ENCODE measurements at regions not wholly inside any gene's neighbourhood (a gene's known extent, or its start where the extent isn't known, plus 50 kb on each side); places are given as distances from the start of the nearest gene placed in this dataset.

- Histone ChIP-seq H3K9me3 (ENCODE audit: control insufficient read depth in 4 of 4, low read length in 3 of 4) (no peaks in the 10 kb centered on the region), H3K9ac (ENCODE audit: low read depth in 1 of 2, low read length in 2 of 2) (no peak overlapping the region), H3K36me3 (ENCODE audit: control insufficient read depth in 4 of 4, insufficient read depth in 3 of 4, low read depth in 1 of 4, low read length in 3 of 4) (no peaks in the 10 kb centered on the region), H3K4me1 (ENCODE audit: control insufficient read depth in 4 of 4, insufficient read depth in 4 of 4, low read length in 3 of 4) (no peaks in the 10 kb centered on the region), H3K27me3 (ENCODE audit: control insufficient read depth in 4 of 4, insufficient read depth in 4 of 4, low read length in 3 of 4) (no peaks in the 10 kb centered on the region), H3K4me3 (ENCODE audit: low read depth in 1 of 3, low read length in 3 of 3) (no peak overlapping the region), H3K27ac (ENCODE audit: low read depth in 1 of 2, low read length in 2 of 2) (no peak overlapping the region)
- no peak for TF ChIP-seq CTCF (IDR thresholded peaks at IDR 0.05; ENCODE audit: low read depth, low read length, missing input control)
- TF ChIP-seq NR2F2 (IDR thresholded peaks at IDR 0.05), result no peak
- no peak for TF ChIP-seq SP1 (IDR thresholded peaks at IDR 0.05)
- no peak for TF ChIP-seq JUND (IDR thresholded peaks at IDR 0.05)
- no peak for TF ChIP-seq HNF4G (IDR thresholded peaks at IDR 0.05)
- no peak for TF ChIP-seq TAF1 (conservative IDR thresholded peaks at IDR 0.05)
- TF ChIP-seq EGR1 (IDR thresholded peaks at IDR 0.05; ENCODE audit: low read depth in 2 of 2), result no peak
- TF ChIP-seq MAX (IDR thresholded peaks at IDR 0.05), result no peak
- no peak for DNase-seq (ENCODE audit: low spot score)
Measured at GRCh38 chr15:47351501-47351900, 365.8 kb upstream of the SEMA6D start.

- Histone ChIP-seq H3K4me1 (ENCODE audit: control insufficient read depth in 4 of 4, insufficient read depth in 4 of 4, low read length in 3 of 4) (no peaks in the 10 kb centered on the region), H3K9ac (ENCODE audit: low read depth in 1 of 2, low read length in 2 of 2) (no peak overlapping the region), H3K27ac (ENCODE audit: low read depth in 1 of 2, low read length in 2 of 2) (no peak overlapping the region), H3K27me3 (ENCODE audit: control insufficient read depth in 4 of 4, insufficient read depth in 4 of 4, low read length in 3 of 4) (no peaks in the 10 kb centered on the region), H3K36me3 (ENCODE audit: control insufficient read depth in 4 of 4, insufficient read depth in 3 of 4, low read depth in 1 of 4, low read length in 3 of 4) (no peaks in the 10 kb centered on the region), H3K4me3 (ENCODE audit: low read depth in 1 of 3, low read length in 3 of 3) (no peak overlapping the region), H3K9me3 (ENCODE audit: control insufficient read depth in 4 of 4, low read length in 3 of 4) (no peaks in the 10 kb centered on the region)
- TF ChIP-seq SP1 (IDR thresholded peaks at IDR 0.05) (no peak), RAD21 (IDR thresholded peaks at IDR 0.05) (no peak), MAX (IDR thresholded peaks at IDR 0.05) (no peak)
- WGBS, result 58% methylated on average over 3 of the region's 3 CpGs
- no peak for DNase-seq (ENCODE audit: low spot score)
Measured at GRCh38 chr15:47352217-47352616, 365.1 kb upstream of the SEMA6D start.

GRCh38 chr15:47355759-47356158 lies 361.5 kb upstream of the SEMA6D start:
- H3K9ac ChIP-seq (ENCODE audit: low read depth in 1 of 2, low read length in 2 of 2), result no peak overlapping the region
- no peak overlapping the region for H3K4me3 ChIP-seq (ENCODE audit: low read depth in 1 of 3, low read length in 3 of 3)
- no peaks in the 10 kb centered on the region for H3K9me3 ChIP-seq (ENCODE audit: control insufficient read depth in 4 of 4, low read length in 3 of 4)
- H3K27ac ChIP-seq (ENCODE audit: low read depth in 1 of 2, low read length in 2 of 2), result no peak overlapping the region
- no peaks in the 10 kb centered on the region for H3K36me3 ChIP-seq (ENCODE audit: control insufficient read depth in 4 of 4, insufficient read depth in 3 of 4, low read depth in 1 of 4, low read length in 3 of 4)
- DNase-seq (ENCODE audit: low spot score), result no peak
- no peak for TF ChIP-seq TAF1 (conservative IDR thresholded peaks at IDR 0.05)
- H3K27me3 ChIP-seq (ENCODE audit: control insufficient read depth in 4 of 4, insufficient read depth in 4 of 4, low read length in 3 of 4), result no peaks in the 10 kb centered on the region
- H3K4me1 ChIP-seq (ENCODE audit: control insufficient read depth in 4 of 4, insufficient read depth in 4 of 4, low read length in 3 of 4), result no peaks in the 10 kb centered on the region

- Histone ChIP-seq H3K27me3 (ENCODE audit: control insufficient read depth in 4 of 4, insufficient read depth in 4 of 4, low read length in 3 of 4) (no peaks in the 10 kb centered on the region), H3K9ac (ENCODE audit: low read depth in 1 of 2, low read length in 2 of 2) (no peak overlapping the region), H3K9me3 (ENCODE audit: control insufficient read depth in 4 of 4, low read length in 3 of 4) (no peaks in the 10 kb centered on the region), H3K27ac (ENCODE audit: low read depth in 1 of 2, low read length in 2 of 2) (no peak overlapping the region), H3K36me3 (ENCODE audit: control insufficient read depth in 4 of 4, insufficient read depth in 3 of 4, low read depth in 1 of 4, low read length in 3 of 4) (no peaks in the 10 kb centered on the region), H3K4me1 (ENCODE audit: control insufficient read depth in 4 of 4, insufficient read depth in 4 of 4, low read length in 3 of 4) (no peaks in the 10 kb centered on the region), H3K4me3 (ENCODE audit: low read depth in 1 of 3, low read length in 3 of 3) (no peak overlapping the region)
- DNase-seq (ENCODE audit: low spot score), result no peak
- TF ChIP-seq FOXA2 (IDR thresholded peaks at IDR 0.05), result no peak
- no peak for TF ChIP-seq HNF4G (IDR thresholded peaks at IDR 0.05)
- TF ChIP-seq SP1 (IDR thresholded peaks at IDR 0.05), result no peak
- TF ChIP-seq REST (IDR thresholded peaks at IDR 0.05), result no peak
- no peak for TF ChIP-seq ATF3 (IDR thresholded peaks at IDR 0.05)
- WGBS, result 80% methylated on average over 2 of the region's 2 CpGs
Measured at GRCh38 chr15:47356297-47356696, 361.0 kb upstream of the SEMA6D start.
